K562 (cell line): ENCODE measurements at regions not wholly inside any gene's neighbourhood (a gene's known extent, or its start where the extent isn't known, plus 50 kb on each side); places are given as distances from the start of the nearest gene placed in this dataset.
A peak's percentile ranks its signal among the peaks of the same experiment; 100 is the strongest.

Experiments
- ETS1 ChIP-seq: conservative IDR thresholded peaks from 2 replicates; pipeline ENCODE4 v1.6.1; 2011; ENCODE audit warnings: low read depth, mild to moderate bottlenecking, low read length; ENCODE audit not compliant: control insufficient read depth
- MLLT1 ChIP-seq, 2 experiments: fragments of 450-650 bp; IDR thresholded peaks; 2 replicates each; pipeline ENCODE4 v1.6.1; 2016
- MYC ChIP-seq, 2 experiments: fragments of 250-450 bp in 1 of 2; sonication (Bioruptor Pico) in 1 of 2; IDR thresholded peaks; 2 replicates each; pipeline versions ENCODE4 v1.5.1 to v1.6.1; 2012 to 2021; ENCODE audit warnings: low read depth in 2 of 2, borderline replicate concordance in 1 of 2, improper control_type of control experiment in 1 of 2, low read length in 1 of 2, mild to moderate bottlenecking in 1 of 2, moderate library complexity in 1 of 2
- NELFE ChIP-seq: IDR thresholded peaks from 2 replicates; pipeline ENCODE4 v1.6.1; 2011; ENCODE audit warnings: mild to moderate bottlenecking; ENCODE audit not compliant: insufficient read depth, insufficient read length
- POU5F1 ChIP-seq: fragments of 150-350 bp; IDR thresholded peaks from 2 replicates; pipeline ENCODE4 v1.6.1; 2014; ENCODE audit warnings: borderline replicate concordance, low read length, low read depth, mild to moderate bottlenecking; ENCODE audit not compliant: partially characterized antibody
- RAD21 ChIP-seq, 2 experiments: fragments of 250-450 bp in 1 of 2; fragments of 450-650 bp in 1 of 2; sonication (Bioruptor Pico) in 1 of 2; formaldehyde crosslinking in 1 of 2; IDR thresholded peaks in 1 of 2; conservative IDR thresholded peaks in 1 of 2; 2 replicates each; pipeline versions ENCODE4 v1.4.0 to v1.8.0; 2020 to 2022; ENCODE audit warnings: mild to moderate bottlenecking in 2 of 2, moderate library complexity in 1 of 2
- SMC3 ChIP-seq: conservative IDR thresholded peaks from 2 replicates; pipeline ENCODE4 v1.6.1; 2011; ENCODE audit warnings: low read depth, low read length, improper control_type of control experiment; ENCODE audit not compliant: insufficient read depth
- SP1 ChIP-seq: sonication (generic); formaldehyde crosslinking; IDR thresholded peaks from 2 replicates; pipeline ENCODE4 v1.8.1; 2022; ENCODE audit warnings: mild to moderate bottlenecking, missing genetic modification reagents
- TFE3 ChIP-seq: fragments of 450-650 bp; formaldehyde crosslinking; IDR thresholded peaks from 2 replicates; pipeline ENCODE4 v1.4.0; 2020; ENCODE audit warnings: mild to moderate bottlenecking, mixed read lengths
- ZFP30 ChIP-seq: fragments of 250-450 bp; sonication (Bioruptor Pico); IDR thresholded peaks from 2 replicates; pipeline ENCODE4 v1.8.0; 2022; ENCODE audit warnings: moderate library complexity, mild to moderate bottlenecking, inconsistent platforms, borderline replicate concordance
- ZNF609 ChIP-seq: sonication (generic); formaldehyde crosslinking; IDR thresholded peaks from 2 replicates; pipeline ENCODE4 v1.8.1; 2023; ENCODE audit warnings: missing genetic modification reagents, mild to moderate bottlenecking, borderline replicate concordance

GRCh38 chr10:125343118-125343925, 183.0 kb upstream of the CTBP2 start (continued):
- TF ChIP-seq TFE3 (CRISPR knock-in tag) (no peak), POU5F1 (no peak), ZFP30 (CRISPR knock-in tag) (no peak), MLLT1 (IDR thresholded peaks at IDR 0.05) (no peak), NELFE (no peak), SP1 (CRISPR knock-in tag) (no peak), SMC3 (peak; percentile 58), ZNF609 (CRISPR knock-in tag) (no peak), RAD21 (CRISPR knock-in tag; conservative IDR thresholded peaks at IDR 0.05 in 1 of 2, IDR thresholded peaks at IDR 0.05 in 1 of 2) (peak; percentile 19 to 58; a peak in 2 of 4 replicates), ETS1 (no peak), MYC (IDR thresholded peaks at IDR 0.05; ENCODE audit: low read depth, low read length) (no peak), MYC (CRISPR knock-in tag; IDR thresholded peaks at IDR 0.05; ENCODE audit: borderline replicate concordance, low read depth) (no peak)
- TF ChIP-seq, all 486 proteins: peak for 3
